Transverse colon (tissue), 4 donors: ENCODE measurements at regions not wholly inside any gene's neighbourhood (a gene's known extent, or its start where the extent isn't known, plus 50 kb on each side); places are given as distances from the start of the nearest gene placed in this dataset.
A peak's percentile ranks its signal among the peaks of the same experiment; 100 is the strongest.

Source experiments
- DNase-seq: peaks from one replicate; pipeline ENCODE4 v3.0.0-alpha.2; 2019
- H3K27ac ChIP-seq, 4 donors: fragments of 200-600 bp; sonication (generic); 2 replicates each; pipeline ENCODE4 v1.5.1; 2016 to 2018; ENCODE audit warnings: inconsistent platforms in 4 of 4
- H3K27me3 ChIP-seq: fragments of 200-600 bp; sonication (generic); 2 replicates; pipeline ENCODE4 v1.5.1; 2017; ENCODE audit warnings: inconsistent platforms
- H3K36me3 ChIP-seq, 4 donors: fragments of 200-600 bp; sonication (generic); 2 replicates each; pipeline ENCODE4 v1.5.1; 2017 to 2019; ENCODE audit warnings: inconsistent platforms in 4 of 4
- H3K4me1 ChIP-seq, 4 donors: fragments of 200-600 bp; sonication (generic); 2 replicates each; pipeline ENCODE4 v1.5.1; 2017 to 2020; ENCODE audit warnings: inconsistent platforms in 4 of 4
- H3K4me3 ChIP-seq, 4 donors: fragments of 200-600 bp; sonication (generic); 1 replicate in 1 of 4; 2 replicates in 3 of 4; pipeline versions ENCODE4 v1.5.1 to v1.6.1; 2017 to 2019; ENCODE audit warnings: inconsistent platforms in 4 of 4
- H3K9me3 ChIP-seq, 2 donors: fragments of 200-600 bp; sonication (generic); 2 replicates each; pipeline ENCODE4 v1.5.1; 2017 to 2019; ENCODE audit warnings: inconsistent platforms in 2 of 2
- CTCF ChIP-seq, 5 experiments: fragments of 200-600 bp in 3 of 5; fragments of 450-650 bp in 2 of 5; sonication (generic) in 3 of 5; IDR thresholded peaks; 1 replicate in 2 of 5; 2 replicates in 3 of 5; pipeline ENCODE4 v1.5.1; 2016 to 2017; ENCODE audit warnings: antibody characterized with exemption in 5 of 5, inconsistent platforms in 3 of 5, mild to moderate bottlenecking in 2 of 5, moderate library complexity in 1 of 5
- EP300 ChIP-seq: sonication (generic); formaldehyde crosslinking; IDR thresholded peaks from one replicate; pipeline ENCODE4 v1.6.1; 2017; ENCODE audit warnings: antibody characterized with exemption, low read depth
- POLR2A ChIP-seq: fragments of 450-650 bp; IDR thresholded peaks from one replicate; pipeline ENCODE4 v1.6.1; 2016; ENCODE audit warnings: antibody characterized with exemption, mild to moderate bottlenecking, moderate library complexity
- POLR2AphosphoS5 ChIP-seq, 3 donors: sonication (generic); formaldehyde crosslinking; IDR thresholded peaks; one replicate each; pipeline ENCODE4 v1.6.1; 2016; ENCODE audit warnings: antibody characterized with exemption in 3 of 3
- WGBS, 2 donors: methylation state at CpG; one replicate each; pipeline ENCODE4 v1.1.5; 2018; ENCODE audit warnings: low coverage in 1 of 2; 5-methylcytosine and 5-hydroxymethylcytosine counted together
- in situ Hi-C, 4 donors: fragments of 200-750 bp; cut with MboI; loops; one replicate each; pipeline versions ENCODE4 v1.15.0 to v1.15.1; 2017; ENCODE audit warnings: low sequenced_read_pairs in 3 of 4, low pct_ligation_motif_present in 1 of 4, low pct_unique_long_range_greater_than_20kb in 1 of 4
- intact Hi-C: fragments of 100-400 bp; cut with DNase I; formaldehyde crosslinking; loops from one replicate; pipeline ENCODE4 v1.15.1; 2023; ENCODE audit warnings: low total_unique reads

- in situ Hi-C loops (no loop called here), intact Hi-C loops (no loop called here)
- Histone ChIP-seq H3K27ac (no peak overlapping the region), H3K27me3 (no peaks in the 10 kb centered on the region), H3K36me3 (no peaks in the 10 kb centered on the region), H3K9me3 (no peaks in the 10 kb centered on the region), H3K4me1 (no peaks in the 10 kb centered on the region), H3K4me3 (no peak overlapping the region)
- TF ChIP-seq POLR2AphosphoS5 (IDR thresholded peaks at IDR 0.05) (no peak), CTCF (IDR thresholded peaks at IDR 0.05) (no peak), POLR2A (no peak), EP300 (no peak)
- 90 to 100% methylated on average over 1 to 5 of the region's 5 CpGs for WGBS, 2 donors
- no peak for DNase-seq
Measured at GRCh38 chr4:152020073-152020472, 259.3 kb upstream of the GATB start.

- Histone ChIP-seq H3K9me3 (no peaks in the 10 kb centered on the region), H3K4me1 (no peaks in the 10 kb centered on the region), H3K27ac (no peak overlapping the region), H3K36me3 (no peaks in the 10 kb centered on the region), H3K27me3 (no peaks in the 10 kb centered on the region), H3K4me3 (no peak overlapping the region)
- intact Hi-C loops = no loop called here
- WGBS, 2 donors = 90 to 92% methylated on average over 4 to 5 of the region's 5 CpGs
- no peak for DNase-seq
- in situ Hi-C loops = no loop called here
- TF ChIP-seq EP300 (no peak), CTCF (IDR thresholded peaks at IDR 0.05) (no peak), POLR2A (no peak), POLR2AphosphoS5 (IDR thresholded peaks at IDR 0.05) (no peak)
Measured at GRCh38 chr4:152016303-152016620, 255.5 kb upstream of the GATB start.

- in situ Hi-C loops = no loop called here
- H3K4me1 ChIP-seq = peaks cover 0 to 3% (median 0%) of the 10 kb centered on the region in 4 donors
- intact Hi-C loops = no loop called here
- H3K36me3 ChIP-seq = no peaks in the 10 kb centered on the region
- WGBS, 2 donors = 79 to 80% methylated on average over 5 to 11 of the region's 11 CpGs
- no peaks in the 10 kb centered on the region for H3K27me3 ChIP-seq
- H3K27ac ChIP-seq = no peak overlapping the region
- H3K9me3 ChIP-seq = no peaks in the 10 kb centered on the region
- no peak for DNase-seq
- no peak overlapping the region for H3K4me3 ChIP-seq
- no peak for TF ChIP-seq EP300
- no peak for TF ChIP-seq POLR2A
- TF ChIP-seq CTCF (IDR thresholded peaks at IDR 0.05) = no peak
- no peak for TF ChIP-seq POLR2AphosphoS5 (IDR thresholded peaks at IDR 0.05)
Measured at GRCh38 chr4:152015597-152016302, 254.9 kb upstream of the GATB start.

GRCh38 chr4:152014280-152014679 lies 253.5 kb upstream of the GATB start:
- Histone ChIP-seq H3K4me3 (no peak overlapping the region), H3K27ac (no peak overlapping the region), H3K9me3 (no peaks in the 10 kb centered on the region), H3K27me3 (no peaks in the 10 kb centered on the region), H3K4me1 (peaks cover 0 to 10% (median 0%) of the 10 kb centered on the region in 4 donors), H3K36me3 (no peaks in the 10 kb centered on the region)
- DNase-seq = peak; percentile 53
- TF ChIP-seq CTCF (IDR thresholded peaks at IDR 0.05) = no peak
- TF ChIP-seq EP300 = no peak
- TF ChIP-seq POLR2AphosphoS5 (IDR thresholded peaks at IDR 0.05) = no peak
- no peak for TF ChIP-seq POLR2A
- in situ Hi-C loops = no loop called here
- 42 to 56% methylated on average over 2 to 3 of the region's 3 CpGs for WGBS, 2 donors
- intact Hi-C loops = no loop called here
